Hepatocyte (in vitro differentiated cells): ENCODE measurements at regions not wholly inside any gene's neighbourhood (a gene's known extent, or its start where the extent isn't known, plus 50 kb on each side); places are given as distances from the start of the nearest gene placed in this dataset.

Experiments used
- DNase-seq: peaks from one replicate; pipeline ENCODE4 v3.0.0-alpha.2; 2016; ENCODE audit warnings: low spot score
- H2AFZ ChIP-seq: fragments of 200-600 bp; sonication (generic); 2 replicates; pipeline ENCODE4 v1.6.0; 2016; ENCODE audit warnings: antibody characterized with exemption, mild to moderate bottlenecking
- H3K27ac ChIP-seq: fragments of 200-600 bp; sonication (generic); 2 replicates; pipeline ENCODE4 v1.5.1; 2016; ENCODE audit warnings: mild to moderate bottlenecking
- H3K27me3 ChIP-seq: fragments of 200-600 bp; sonication (generic); 2 replicates; pipeline ENCODE4 v1.6.1; 2016
- H3K36me3 ChIP-seq: fragments of 200-600 bp; sonication (generic); replicated peaks from 2 replicates; pipeline ENCODE4 v1.5.1; 2016; ENCODE audit warnings: low read depth; ENCODE audit not compliant: insufficient read depth
- H3K4me1 ChIP-seq: fragments of 200-600 bp; sonication (generic); 2 replicates; pipeline ENCODE4 v1.5.1; 2016; ENCODE audit warnings: mild to moderate bottlenecking, moderate library complexity; ENCODE audit not compliant: insufficient read depth
- H3K4me2 ChIP-seq: fragments of 200-600 bp; sonication (generic); 2 replicates; pipeline ENCODE4 v1.6.0; 2016
- H3K4me3 ChIP-seq: fragments of 200-600 bp; sonication (generic); 2 replicates; pipeline ENCODE4 v1.5.1; 2016; ENCODE audit warnings: mild to moderate bottlenecking
- H3K79me2 ChIP-seq: fragments of 200-600 bp; sonication (generic); 2 replicates; pipeline ENCODE4 v1.6.0; 2017; ENCODE audit warnings: mild to moderate bottlenecking
- H3K9me2 ChIP-seq: fragments of 200-600 bp; sonication (generic); replicated peaks from 2 replicates; pipeline ENCODE4 v1.6.0; 2017; ENCODE audit warnings: mild to moderate bottlenecking; ENCODE audit not compliant: insufficient read depth
- H3K9me3 ChIP-seq: fragments of 200-600 bp; sonication (generic); 2 replicates; pipeline ENCODE4 v1.5.1; 2016; ENCODE audit warnings: low read depth, mild to moderate bottlenecking
- H4K20me1 ChIP-seq: fragments of 200-600 bp; sonication (generic); 2 replicates; pipeline ENCODE4 v1.6.0; 2016; ENCODE audit warnings: mild to moderate bottlenecking; ENCODE audit not compliant: insufficient read depth, poor library complexity, severe bottlenecking
- CTCF ChIP-seq: fragments of 200-600 bp; sonication (generic); IDR thresholded peaks from 2 replicates; pipeline ENCODE4 v1.5.1; 2016; ENCODE audit warnings: antibody characterized with exemption, mild to moderate bottlenecking; ENCODE audit not compliant: poor library complexity
- EZH2 ChIP-seq: fragments of 200-600 bp; sonication (generic); IDR thresholded peaks from 2 replicates; pipeline ENCODE4 v1.6.1; 2016; ENCODE audit warnings: antibody characterized with exemption, mild to moderate bottlenecking, borderline replicate concordance
- EZH2phosphoT487 ChIP-seq: fragments of 200-600 bp; sonication (generic); IDR thresholded peaks from one replicate; pipeline ENCODE4 v1.6.1; 2018; ENCODE audit warnings: antibody characterized with exemption, mild to moderate bottlenecking, low read depth, moderate library complexity; ENCODE audit not compliant: unreplicated experiment, severe bottlenecking
- WGBS: methylation state at CpG from one replicate; pipeline ENCODE4 v1.1.6; 2016; ENCODE audit warnings: low lambda C conversion rate; ENCODE audit errors: missing lambda C conversion rate; 5-methylcytosine and 5-hydroxymethylcytosine counted together

DNA sequence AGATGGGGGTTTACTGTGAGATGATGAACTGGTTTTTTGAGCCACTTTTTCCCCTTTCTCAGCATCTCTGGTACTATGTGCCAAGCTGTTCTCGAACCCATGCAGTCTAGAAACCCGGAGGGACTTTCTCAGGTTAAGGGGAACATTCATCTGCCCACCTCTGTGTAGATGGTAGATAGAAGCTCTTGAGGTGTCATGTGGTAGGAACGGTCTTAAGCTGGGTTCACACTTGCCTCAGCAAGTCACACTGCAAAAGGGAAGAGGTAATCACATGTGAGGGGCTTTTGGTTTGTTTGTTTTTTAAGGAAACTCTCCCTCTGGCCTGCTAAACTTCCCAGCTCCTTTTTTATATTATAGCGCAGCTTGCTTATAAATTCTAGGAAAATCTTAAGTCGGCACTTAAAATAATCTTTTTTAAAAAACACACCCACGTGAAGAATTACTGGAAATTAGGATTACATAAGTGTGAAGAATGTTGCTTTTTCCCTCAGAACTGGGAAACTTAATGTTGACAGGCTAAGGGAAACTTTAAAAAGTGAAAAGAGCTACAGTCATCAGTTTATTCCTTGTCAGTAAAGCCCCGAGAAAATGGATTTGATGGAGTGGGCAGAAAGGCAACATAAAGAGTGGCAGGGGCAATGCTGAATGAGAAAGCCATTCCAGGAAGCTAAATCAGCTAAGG, 430.3 kb downstream of the ARHGEF28 start:
- WGBS: 66% methylated on average over 7 of the region's 7 CpGs
- TF ChIP-seq EZH2: no peak
- TF ChIP-seq CTCF: no peak
- TF ChIP-seq EZH2phosphoT487: no peak
- H3K4me2 ChIP-seq: no peak overlapping the region
- H3K79me2 ChIP-seq: no peaks in the 10 kb centered on the region
- H3K4me1 ChIP-seq: peaks cover 3% of the 10 kb centered on the region
- no peak overlapping the region for H3K4me3 ChIP-seq
- H3K27ac ChIP-seq: no peak overlapping the region
- H3K9me2 ChIP-seq: no peaks in the 10 kb centered on the region
- H3K27me3 ChIP-seq: no peaks in the 10 kb centered on the region
- no peaks in the 10 kb centered on the region for H3K9me3 ChIP-seq
- no peaks in the 10 kb centered on the region for H4K20me1 ChIP-seq
- no peak overlapping the region for H2AFZ ChIP-seq
- no peaks in the 10 kb centered on the region for H3K36me3 ChIP-seq
- no peak for DNase-seq

DNA sequence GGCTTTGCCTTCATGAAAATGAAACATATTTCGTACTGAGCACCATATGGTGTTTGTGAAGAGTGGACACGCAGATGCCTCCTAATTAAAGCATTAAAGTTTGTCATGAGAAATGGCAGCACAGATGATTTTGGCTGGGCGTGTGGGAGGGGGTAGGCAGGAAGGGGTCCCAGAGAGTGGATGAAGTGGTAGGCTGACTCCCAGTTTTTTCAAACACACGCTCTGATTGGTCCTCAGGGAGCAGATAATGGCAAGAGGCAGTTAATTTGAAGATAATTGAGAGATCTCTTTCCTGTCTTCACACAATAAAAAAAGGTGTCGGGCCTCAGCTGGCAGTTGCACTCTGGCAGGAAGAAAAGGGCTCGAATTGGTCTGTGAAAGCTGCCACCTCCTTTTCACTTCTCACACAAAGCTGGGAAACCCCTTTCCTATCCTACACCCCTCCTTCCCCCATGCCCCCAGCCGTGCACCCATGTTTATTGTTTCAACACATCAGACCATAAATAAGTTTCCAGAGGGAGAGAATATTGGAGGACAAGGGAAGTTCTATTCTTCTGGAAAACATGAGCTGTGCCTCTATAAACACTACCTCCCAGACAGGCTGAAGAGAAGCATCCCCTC, 429.6 kb downstream of the ARHGEF28 start:
- WGBS: 72% methylated on average over 7 of the region's 7 CpGs
- H3K4me2 ChIP-seq: peak overlapping the region; percentile 18

DNA sequence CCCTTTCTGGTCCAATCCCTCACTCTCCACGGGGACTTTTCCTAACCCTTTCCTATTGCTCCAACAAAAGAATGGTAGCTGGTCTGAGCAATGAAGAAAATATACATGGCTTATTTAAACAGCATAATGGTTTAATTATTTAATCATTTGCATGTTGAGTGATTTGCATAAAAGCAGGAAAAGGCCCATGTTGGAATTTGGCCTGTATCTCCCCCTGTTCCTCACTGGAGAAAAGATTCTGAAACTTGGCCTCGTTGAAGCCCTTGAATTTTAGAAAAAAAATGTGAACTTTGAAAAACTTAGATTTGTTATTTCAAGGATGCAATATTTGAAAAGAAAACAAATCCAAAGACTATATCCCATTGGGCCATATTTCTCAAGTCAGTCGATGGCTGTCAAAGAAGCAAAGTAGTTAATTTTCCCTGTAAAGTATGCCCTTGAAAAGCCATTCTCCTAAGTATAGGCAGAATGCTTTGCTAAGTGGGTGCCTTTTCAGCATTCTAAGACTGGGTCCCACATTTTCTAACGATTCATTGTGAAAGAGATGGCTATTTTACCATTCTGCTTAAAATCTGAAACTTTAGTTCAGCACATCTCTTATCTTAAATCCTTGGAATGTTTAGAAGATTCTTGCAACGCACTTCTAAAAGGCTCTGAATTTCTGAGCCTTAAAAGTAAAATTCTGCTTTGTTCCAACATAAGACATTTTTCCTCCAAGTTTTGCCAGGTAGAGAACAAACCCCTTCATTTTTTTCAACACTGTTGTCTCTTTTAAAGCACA, 428.8 kb downstream of the ARHGEF28 start:
- Histone ChIP-seq H3K36me3 (no peaks in the 10 kb centered on the region), H3K27me3 (no peaks in the 10 kb centered on the region), H3K4me2 (peak overlapping the region; percentile 18), H3K9me3 (no peaks in the 10 kb centered on the region), H3K79me2 (no peaks in the 10 kb centered on the region), H2AFZ (no peak overlapping the region), H3K27ac (peak overlapping the region; percentile 2), H3K4me3 (no peak overlapping the region), H3K9me2 (no peaks in the 10 kb centered on the region), H3K4me1 (peaks cover 3% of the 10 kb centered on the region), H4K20me1 (no peaks in the 10 kb centered on the region)
- DNase-seq: no peak
- no peak for TF ChIP-seq CTCF
- 76% methylated on average over 5 of the region's 5 CpGs for WGBS

More for the DNA sequence above, 429.6 kb downstream of the ARHGEF28 start:
- no peak for DNase-seq
- Histone ChIP-seq H3K4me1 (peaks cover 3% of the 10 kb centered on the region), H4K20me1 (no peaks in the 10 kb centered on the region), H3K79me2 (no peaks in the 10 kb centered on the region), H3K27ac (peak overlapping the region; percentile 2), H3K36me3 (no peaks in the 10 kb centered on the region), H2AFZ (no peak overlapping the region), H3K4me3 (no peak overlapping the region), H3K9me3 (no peaks in the 10 kb centered on the region), H3K9me2 (no peaks in the 10 kb centered on the region), H3K27me3 (no peaks in the 10 kb centered on the region)
- TF ChIP-seq CTCF (no peak), EZH2phosphoT487 (no peak), EZH2 (no peak)
